NT2/D1 (cell line): ENCODE measurements at regions not wholly inside any gene's neighbourhood (a gene's known extent, or its start where the extent isn't known, plus 50 kb on each side); places are given as distances from the start of the nearest gene placed in this dataset.

Experiments used
- DNase-seq: peaks from one replicate; pipeline ENCODE4 v3.0.0-alpha.2; 2011; ENCODE audit warnings: low read depth, low spot score
- H3K27me3 ChIP-seq: 2 replicates; pipeline ENCODE4 v1.6.0; 2011; ENCODE audit warnings: mild to moderate bottlenecking; ENCODE audit not compliant: insufficient read length, insufficient read depth
- H3K36me3 ChIP-seq: 2 replicates; pipeline ENCODE4 v1.6.1; 2011; ENCODE audit warnings: mild to moderate bottlenecking, low read length, mixed read lengths; ENCODE audit not compliant: insufficient read depth, insufficient read length
- H3K4me1 ChIP-seq: 2 replicates; pipeline ENCODE4 v1.5.1; 2011; ENCODE audit not compliant: insufficient read depth, insufficient read length
- H3K4me3 ChIP-seq: 2 replicates; pipeline ENCODE4 v1.5.1; 2011; ENCODE audit warnings: low read depth; ENCODE audit not compliant: insufficient read length
- H3K9ac ChIP-seq: 2 replicates; pipeline ENCODE4 v1.6.0; 2011; ENCODE audit warnings: low read depth; ENCODE audit not compliant: insufficient read length
- H3K9me3 ChIP-seq: 2 replicates; pipeline ENCODE4 v1.5.1; 2011; ENCODE audit warnings: mild to moderate bottlenecking, low read length; ENCODE audit not compliant: insufficient read depth
- SUZ12 ChIP-seq: IDR thresholded peaks from 2 replicates; pipeline ENCODE4 v1.6.1; 2011; ENCODE audit not compliant: insufficient read length, insufficient read depth; ENCODE audit errors: extremely low read depth
- YY1 ChIP-seq: IDR thresholded peaks from 2 replicates; pipeline ENCODE4 v1.6.1; 2011; ENCODE audit not compliant: insufficient read length, insufficient read depth
- ZNF274 ChIP-seq: IDR thresholded peaks from 2 replicates; pipeline ENCODE4 v1.6.1; 2011; ENCODE audit warnings: mild to moderate bottlenecking, low read depth, low read length

- no peaks in the 10 kb centered on the region for H3K4me1 ChIP-seq
- H3K27me3 ChIP-seq = no peaks in the 10 kb centered on the region
- DNase-seq = no peak
- no peak overlapping the region for H3K9ac ChIP-seq
- peaks cover 20% of the 10 kb centered on the region for H3K36me3 ChIP-seq
- no peak overlapping the region for H3K4me3 ChIP-seq
- no peak for TF ChIP-seq ZNF274
- no peak for TF ChIP-seq YY1
- no peak for TF ChIP-seq SUZ12
- no peaks in the 10 kb centered on the region for H3K9me3 ChIP-seq
Observed at GRCh38 chr3:159733194-159733860, 255.3 kb upstream of the IL12A start.

GRCh38 chr3:159734681-159735080, 254.0 kb upstream of the IL12A start:
- no peak for DNase-seq
- H3K4me1 ChIP-seq = no peaks in the 10 kb centered on the region
- H3K9ac ChIP-seq = no peak overlapping the region
- no peaks in the 10 kb centered on the region for H3K9me3 ChIP-seq
- TF ChIP-seq SUZ12 (no peak), YY1 (no peak)
- H3K36me3 ChIP-seq = peaks cover 20% of the 10 kb centered on the region
- H3K27me3 ChIP-seq = no peaks in the 10 kb centered on the region
- no peak overlapping the region for H3K4me3 ChIP-seq

- DNase-seq = no peak
- no peaks in the 10 kb centered on the region for H3K4me1 ChIP-seq
- H3K4me3 ChIP-seq = no peak overlapping the region
- H3K27me3 ChIP-seq = no peaks in the 10 kb centered on the region
- peaks cover 29% of the 10 kb centered on the region for H3K36me3 ChIP-seq
- TF ChIP-seq ZNF274 (no peak), YY1 (no peak), SUZ12 (no peak)
- no peaks in the 10 kb centered on the region for H3K9me3 ChIP-seq
- no peak overlapping the region for H3K9ac ChIP-seq
Observed at GRCh38 chr3:159739166-159739565, 249.5 kb upstream of the IL12A start.

- Histone ChIP-seq H3K27me3 (no peaks in the 10 kb centered on the region), H3K36me3 (peaks cover 27% of the 10 kb centered on the region), H3K9me3 (no peaks in the 10 kb centered on the region), H3K4me1 (no peaks in the 10 kb centered on the region), H3K9ac (no peak overlapping the region), H3K4me3 (no peak overlapping the region)
- no peak for DNase-seq
- TF ChIP-seq ZNF274 (no peak), YY1 (no peak), SUZ12 (no peak)
Observed at GRCh38 chr3:159739969-159740368, 248.7 kb upstream of the IL12A start.

GRCh38 chr3:159741281-159741680, 247.4 kb upstream of the IL12A start:
- TF ChIP-seq YY1 (no peak), SUZ12 (no peak), ZNF274 (no peak)
- H3K4me3 ChIP-seq = no peak overlapping the region
- H3K27me3 ChIP-seq = no peaks in the 10 kb centered on the region
- H3K9me3 ChIP-seq = no peaks in the 10 kb centered on the region
- H3K9ac ChIP-seq = no peak overlapping the region
- H3K36me3 ChIP-seq = peaks cover 18% of the 10 kb centered on the region
- no peaks in the 10 kb centered on the region for H3K4me1 ChIP-seq
- no peak for DNase-seq

GRCh38 chr3:159748425-159748824, 240.2 kb upstream of the IL12A start:
- Histone ChIP-seq H3K36me3 (peaks cover 6% of the 10 kb centered on the region), H3K4me3 (no peak overlapping the region), H3K9ac (no peak overlapping the region), H3K27me3 (no peaks in the 10 kb centered on the region), H3K9me3 (no peaks in the 10 kb centered on the region), H3K4me1 (no peaks in the 10 kb centered on the region)
- no peak for TF ChIP-seq YY1
- TF ChIP-seq SUZ12 = no peak
- no peak for TF ChIP-seq ZNF274
- DNase-seq = no peak

- no peak overlapping the region for H3K9ac ChIP-seq
- H3K4me3 ChIP-seq = no peak overlapping the region
- TF ChIP-seq YY1 = no peak
- no peak for TF ChIP-seq SUZ12
- TF ChIP-seq ZNF274 = no peak
- H3K4me1 ChIP-seq = no peaks in the 10 kb centered on the region
- no peaks in the 10 kb centered on the region for H3K9me3 ChIP-seq
- peaks cover 6% of the 10 kb centered on the region for H3K36me3 ChIP-seq
- DNase-seq = no peak
- no peaks in the 10 kb centered on the region for H3K27me3 ChIP-seq
Observed at GRCh38 chr3:159749406-159749805, 239.2 kb upstream of the IL12A start.

- no peak overlapping the region for H3K4me3 ChIP-seq
- no peaks in the 10 kb centered on the region for H3K4me1 ChIP-seq
- peaks cover 10% of the 10 kb centered on the region for H3K36me3 ChIP-seq
- peaks cover 12% of the 10 kb centered on the region; the same call in 1 of the 2 replicates for H3K9me3 ChIP-seq
- TF ChIP-seq YY1 (no peak), SUZ12 (no peak), ZNF274 (no peak)
- no peak overlapping the region for H3K9ac ChIP-seq
- DNase-seq = no peak
- no peaks in the 10 kb centered on the region for H3K27me3 ChIP-seq
Observed at GRCh38 chr3:159751146-159751545, 237.5 kb upstream of the IL12A start.
